HG02973 (cell line): ENCODE measurements at regions not wholly inside any gene's neighbourhood (a gene's known extent, or its start where the extent isn't known, plus 50 kb on each side); places are given as distances from the start of the nearest gene placed in this dataset.

Experiments
- ATAC-seq: cut with Tn5 transposase; IDR thresholded peaks from one replicate; pipeline ENCODE4 v1.9.1; 2021; ENCODE audit warnings: moderate library complexity; ENCODE audit not compliant: unreplicated experiment

DNA sequence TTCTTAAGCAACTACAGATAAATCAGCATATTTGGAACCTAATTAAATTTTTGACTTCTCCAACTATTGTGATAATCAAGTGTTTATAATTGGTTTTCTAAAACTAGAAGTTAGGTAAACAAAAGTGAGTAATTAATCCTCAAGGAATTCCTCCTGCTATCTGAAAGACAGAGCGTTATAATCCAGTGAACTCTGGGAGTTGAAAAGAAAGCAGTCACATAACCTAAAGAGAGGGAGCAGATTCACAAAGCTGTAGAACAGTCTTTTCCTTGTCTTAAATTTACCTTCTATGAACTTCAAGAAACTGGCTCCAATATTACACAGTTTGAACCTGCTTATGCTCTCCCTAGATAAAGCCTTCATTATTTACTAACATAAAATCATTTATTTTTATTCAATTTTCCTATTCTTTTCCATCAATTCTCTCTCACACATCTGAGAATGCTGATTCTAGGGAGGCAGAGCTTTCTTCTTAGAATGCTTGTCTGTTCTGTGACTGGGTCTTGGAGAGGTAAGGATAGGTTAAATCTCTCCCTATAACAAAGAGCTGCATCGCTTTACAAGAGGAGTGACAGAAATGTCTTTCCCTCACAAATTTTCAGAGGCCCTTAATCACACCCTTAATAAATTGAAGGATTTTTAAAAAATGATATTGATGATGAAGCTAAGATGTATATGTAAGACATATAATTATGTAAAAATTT is 132.8 kb downstream of the TUSC7 start:
- no peak for ATAC-seq

DNA sequence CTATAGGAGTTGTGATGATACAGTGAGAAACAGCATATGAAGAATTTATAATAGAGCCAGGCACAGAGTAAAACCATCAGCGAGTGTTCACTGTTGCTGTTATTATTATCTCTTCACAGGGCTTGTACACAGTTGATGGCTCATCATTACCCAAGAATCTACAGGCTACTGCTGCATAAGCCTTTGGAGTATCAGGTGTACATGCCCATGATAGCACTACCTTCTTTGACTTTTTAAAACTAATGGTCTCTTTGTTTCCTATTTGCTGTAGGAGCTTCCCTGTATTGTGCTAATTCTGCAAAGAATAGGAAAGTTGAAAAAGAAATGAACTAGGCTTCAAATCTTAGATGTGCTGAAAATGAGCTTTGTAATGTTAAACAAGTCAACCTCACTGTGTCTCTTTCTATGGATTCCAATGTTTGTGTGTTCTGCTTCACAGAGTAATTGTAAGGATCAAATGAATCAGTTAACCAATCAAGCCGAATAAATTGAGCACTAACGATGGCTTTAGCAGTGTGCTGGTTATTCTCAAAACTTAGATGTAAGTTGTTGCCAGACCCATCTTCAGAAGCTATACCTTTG is 138.8 kb downstream of the TUSC7 start:
- no peak for ATAC-seq

DNA sequence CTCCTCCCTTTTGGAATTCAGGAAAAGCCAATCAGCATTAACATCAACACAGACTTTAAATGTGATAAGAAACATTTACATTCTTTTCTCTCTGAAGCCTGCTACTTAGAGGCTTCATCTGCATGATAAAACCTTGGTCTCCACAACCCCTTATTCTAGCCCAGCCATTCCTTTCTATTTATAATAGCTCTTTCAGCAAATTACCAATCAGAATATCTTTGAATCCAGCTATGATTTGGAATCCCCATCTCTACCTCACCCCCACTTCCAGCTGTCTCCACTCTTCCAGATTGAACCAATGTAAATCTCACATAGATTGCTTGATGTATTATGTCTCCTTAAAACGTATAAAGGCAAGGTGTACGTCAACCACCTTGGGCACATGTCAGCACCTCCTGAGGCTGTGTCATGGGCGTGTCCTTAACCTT is 139.7 kb downstream of the TUSC7 start:
- no peak for ATAC-seq

DNA sequence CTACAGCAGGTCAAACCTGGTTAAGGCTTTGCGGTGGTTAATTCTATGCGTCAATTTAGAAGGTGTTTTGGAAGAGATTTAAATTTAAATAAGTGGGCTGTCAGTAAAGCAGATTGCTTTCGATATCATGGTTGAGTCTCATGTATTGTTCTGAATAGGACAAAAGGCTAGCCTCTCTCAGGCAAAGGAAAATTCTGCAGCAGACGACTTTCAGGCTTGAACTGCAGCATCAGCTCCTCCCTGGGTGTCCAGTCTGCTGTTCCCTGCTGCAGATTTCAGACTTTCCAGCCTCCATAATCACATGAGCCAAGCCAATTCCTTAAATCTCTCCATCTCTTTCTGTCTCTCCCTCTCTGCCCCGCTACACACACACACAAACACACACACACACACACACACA is 143.2 kb downstream of the TUSC7 start:
- ATAC-seq = no peak

DNA sequence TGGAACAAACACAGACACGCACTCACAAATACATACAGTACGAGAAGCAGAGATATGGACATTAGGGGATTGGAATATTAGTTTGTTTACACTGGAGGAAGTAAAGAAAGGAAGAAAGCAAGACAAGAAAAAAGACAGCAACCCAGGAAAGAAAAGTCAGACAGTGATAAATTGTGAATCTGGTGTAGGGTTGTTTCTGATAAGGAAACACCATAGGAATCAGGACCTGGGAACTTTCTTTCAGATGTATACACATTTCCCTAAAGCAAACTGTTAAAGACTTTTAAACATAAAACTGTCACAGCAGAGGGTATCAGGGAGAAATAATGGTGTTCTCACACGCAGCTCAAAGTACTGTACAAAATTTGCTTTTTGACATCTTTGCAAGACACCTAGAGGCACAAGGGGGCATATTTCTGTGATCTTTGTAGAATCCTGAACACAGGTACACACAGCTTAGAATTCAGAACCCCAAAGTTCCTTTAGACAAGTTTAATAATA is 153.7 kb downstream of the TUSC7 start:
- no peak for ATAC-seq

DNA sequence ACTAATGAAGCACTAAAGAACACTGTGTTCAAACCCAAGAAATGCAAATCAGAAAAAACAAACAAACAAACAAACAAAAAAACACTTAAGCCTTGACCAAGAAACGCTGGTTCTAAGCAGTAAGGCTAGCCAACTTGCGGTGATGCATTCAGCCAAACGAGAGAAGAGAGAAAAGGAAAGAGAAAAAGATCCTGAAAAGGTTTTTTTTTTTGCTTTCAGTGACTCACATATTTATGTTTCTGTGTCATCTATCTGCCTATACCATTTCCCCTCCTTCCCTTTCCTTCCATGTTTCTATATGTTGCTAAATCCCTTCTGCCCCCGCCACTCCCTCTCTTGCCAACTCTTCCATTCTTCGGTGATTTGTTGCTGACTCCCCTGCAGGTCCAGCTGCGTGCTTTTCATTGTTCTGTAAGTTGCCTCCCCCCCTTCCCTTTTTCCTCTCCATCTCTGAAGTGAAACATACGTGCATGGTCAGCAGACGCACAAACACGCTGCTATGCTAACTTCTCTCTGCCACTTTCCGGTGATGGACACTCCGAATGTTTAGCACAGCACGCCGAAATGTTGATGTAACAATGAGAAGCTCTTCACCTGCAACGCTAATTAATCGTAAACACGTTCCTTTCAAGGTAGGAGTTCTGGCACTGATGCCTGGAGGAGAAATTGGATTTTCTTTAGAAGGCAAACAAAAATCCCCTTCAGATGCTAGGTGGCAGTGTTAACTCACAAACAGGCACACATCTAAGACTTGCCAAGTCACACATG is 154.4 kb downstream of the TUSC7 start:
- peak; percentile 56 for ATAC-seq

DNA sequence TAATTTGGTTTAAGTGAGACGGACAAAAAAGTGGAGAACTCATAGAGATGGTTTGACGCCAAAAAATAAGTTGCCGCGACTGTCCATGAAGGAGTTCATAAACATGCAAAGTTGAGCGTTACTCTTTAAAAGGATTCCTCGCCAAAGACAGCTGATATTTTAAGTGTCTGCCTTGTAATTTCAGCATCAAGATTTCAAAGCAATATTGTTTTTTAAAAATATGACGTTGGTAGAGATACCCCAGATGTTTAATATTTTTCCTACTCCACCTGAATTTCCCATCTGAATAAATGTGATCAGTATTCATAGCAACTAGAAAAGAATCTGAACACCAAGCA is 155.0 kb downstream of the TUSC7 start:
- no peak for ATAC-seq

DNA sequence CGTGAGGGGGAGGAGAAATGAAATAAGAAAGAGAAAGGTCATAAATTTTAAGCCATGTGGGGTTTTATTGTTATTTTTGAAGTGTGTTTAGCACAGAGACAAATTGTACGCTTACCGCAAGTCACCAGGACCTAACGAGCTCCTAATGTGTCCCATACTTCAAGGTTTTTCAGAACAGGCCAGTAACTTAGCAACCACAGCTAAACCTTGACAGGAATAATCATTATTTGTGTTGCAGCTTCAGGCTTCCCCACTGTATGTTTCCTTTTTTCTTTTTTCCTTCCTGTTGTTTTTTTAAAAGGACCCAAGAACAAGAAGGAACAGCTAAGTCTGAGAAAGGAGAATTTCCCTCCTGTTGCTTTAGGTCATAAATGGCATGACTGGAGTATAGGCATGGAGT is 160.8 kb downstream of the TUSC7 start:
- ATAC-seq = no peak

DNA sequence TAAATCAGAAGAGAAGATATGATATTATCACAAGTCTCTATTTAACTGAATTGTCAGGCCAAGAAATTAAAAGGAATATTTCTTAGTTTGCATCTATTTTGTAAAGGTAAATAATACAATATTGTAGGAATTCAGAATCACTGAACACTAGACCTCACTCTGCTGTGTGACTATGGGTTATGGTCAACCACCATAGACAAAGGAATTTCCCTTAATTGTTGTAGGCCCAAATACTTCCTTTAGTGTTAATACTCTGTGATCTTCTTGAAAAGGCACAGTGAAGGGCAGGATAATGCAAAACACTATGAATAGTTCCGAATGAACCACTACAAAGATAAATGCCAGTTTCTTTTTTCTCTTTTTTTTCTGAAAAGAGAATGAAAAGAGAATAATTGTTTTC is 162.3 kb downstream of the TUSC7 start:
- ATAC-seq = no peak

DNA sequence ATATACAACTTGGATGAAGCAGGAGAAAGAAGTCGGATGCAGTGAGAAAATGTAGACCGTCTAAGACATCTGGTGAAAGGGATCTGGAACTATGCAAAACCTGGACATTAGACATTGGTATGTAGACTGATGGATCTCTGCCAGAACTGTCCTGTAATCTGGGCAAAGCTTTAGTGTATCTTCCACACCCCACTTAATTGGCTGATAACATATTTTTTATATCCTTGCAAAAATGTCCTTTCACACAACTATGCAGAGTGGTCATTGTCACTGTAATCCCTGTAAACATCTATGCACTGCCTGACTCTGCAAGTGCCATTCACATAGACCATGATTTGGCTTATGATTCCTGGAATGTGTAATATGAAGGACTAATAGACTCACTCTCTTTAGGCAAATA is 163.1 kb downstream of the TUSC7 start:
- ATAC-seq = no peak

DNA sequence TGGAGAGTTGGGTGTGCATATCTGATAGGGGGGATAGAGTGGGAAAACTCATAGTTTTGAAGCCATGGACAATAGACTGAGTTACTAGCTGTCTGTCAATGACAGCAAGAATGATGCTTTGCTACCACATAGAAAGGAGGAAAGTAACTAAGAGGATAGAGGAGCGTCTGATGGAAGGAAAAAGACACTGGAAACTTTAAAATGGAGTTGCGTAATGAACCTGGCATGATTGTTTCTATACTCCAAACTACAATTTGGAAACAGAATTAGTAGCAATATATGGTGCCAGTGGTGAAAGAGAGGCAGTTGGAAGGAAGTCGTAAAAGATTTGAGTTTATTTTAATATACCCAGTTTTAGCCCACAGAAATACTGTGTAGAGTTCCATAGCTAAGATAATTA is 163.6 kb downstream of the TUSC7 start:
- no peak for ATAC-seq

DNA sequence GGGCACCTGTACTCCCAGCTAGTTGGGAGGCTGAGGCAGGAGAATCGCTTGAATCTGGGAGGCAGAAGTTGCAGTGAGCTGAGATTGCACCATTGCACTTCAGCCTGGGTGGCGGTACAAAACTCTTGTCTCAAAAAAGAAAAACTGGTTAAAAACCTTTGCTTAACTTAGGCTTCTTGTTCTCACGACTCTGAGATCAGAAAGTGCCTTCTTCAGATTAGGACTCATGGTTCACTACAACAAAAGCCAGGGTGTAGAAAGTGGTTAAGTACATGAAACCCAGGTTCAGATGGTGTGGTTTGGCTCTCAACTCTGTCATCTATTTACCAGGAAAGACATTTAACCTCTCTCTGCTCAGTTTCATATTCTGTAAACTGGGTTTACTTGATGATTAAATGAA is 168.4 kb downstream of the TUSC7 start:
- peak; percentile 46 for ATAC-seq

DNA sequence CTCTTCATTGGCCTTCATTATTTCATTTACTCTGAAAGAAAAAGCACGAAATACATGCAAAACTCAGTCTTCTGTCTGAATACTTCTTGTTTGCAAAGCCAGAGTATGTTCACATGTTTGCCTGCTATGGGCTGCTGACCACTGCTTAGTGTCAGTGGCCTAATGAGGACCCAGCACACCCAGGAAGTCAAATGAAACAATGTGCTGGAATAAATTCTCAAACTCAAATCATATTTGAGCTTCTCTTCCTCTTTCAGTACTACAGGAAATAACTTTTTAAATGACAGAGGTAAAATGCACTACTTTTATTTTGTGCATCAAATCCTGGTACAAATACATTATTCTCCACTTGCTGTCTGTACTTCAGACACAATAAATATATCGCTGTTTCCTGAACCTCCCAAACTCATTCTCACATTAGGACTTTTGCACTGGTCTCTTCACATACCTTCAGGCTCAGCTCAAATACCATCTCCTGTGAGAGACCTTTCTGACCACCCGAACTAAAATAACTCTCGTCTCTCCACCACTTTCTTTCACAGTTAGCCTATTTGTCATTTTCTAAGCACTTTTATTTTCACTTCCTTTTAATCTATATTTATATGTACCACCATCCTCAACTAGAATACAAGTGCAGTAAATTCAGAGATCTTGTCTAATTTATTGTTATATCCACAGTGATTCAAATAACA is 176.8 kb downstream of the TUSC7 start:
- ATAC-seq = peak; percentile 92

DNA sequence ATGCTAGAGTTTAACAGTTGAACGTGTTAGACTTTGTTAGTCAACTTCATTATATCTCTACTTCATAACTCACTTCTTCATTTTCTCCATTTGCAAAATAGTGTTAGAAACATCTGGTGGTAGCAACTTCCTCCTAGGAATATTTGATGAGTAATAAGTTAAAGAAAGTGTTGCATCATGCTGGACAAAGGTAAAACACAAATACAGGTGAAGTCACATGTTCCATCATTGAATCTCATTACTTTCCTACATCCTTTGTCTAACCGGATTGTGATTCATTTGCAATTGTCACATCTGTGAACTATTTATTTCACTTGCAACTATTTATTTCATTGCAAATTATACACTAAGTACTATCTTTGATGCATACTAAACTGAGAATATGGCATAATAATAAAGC is 186.5 kb downstream of the TUSC7 start:
- no peak for ATAC-seq

DNA sequence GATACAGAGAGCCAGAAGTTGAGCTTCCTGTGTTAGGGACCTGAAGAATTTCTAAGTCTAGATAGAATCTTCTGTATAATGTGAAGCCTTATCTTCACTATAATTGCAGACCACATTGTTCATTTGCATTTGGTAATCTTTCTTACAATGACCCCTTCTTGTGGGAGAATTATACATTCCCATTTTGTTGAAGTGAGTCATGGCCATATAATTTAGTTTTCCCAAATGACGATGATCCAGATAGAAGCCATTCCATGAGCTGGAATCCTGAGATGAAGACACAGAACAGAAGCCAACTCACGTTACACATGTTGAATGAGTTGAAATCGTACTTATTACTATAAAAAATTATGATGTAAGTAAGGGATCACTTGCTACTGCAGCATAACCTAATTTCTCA is 187.8 kb downstream of the TUSC7 start:
- no peak for ATAC-seq

DNA sequence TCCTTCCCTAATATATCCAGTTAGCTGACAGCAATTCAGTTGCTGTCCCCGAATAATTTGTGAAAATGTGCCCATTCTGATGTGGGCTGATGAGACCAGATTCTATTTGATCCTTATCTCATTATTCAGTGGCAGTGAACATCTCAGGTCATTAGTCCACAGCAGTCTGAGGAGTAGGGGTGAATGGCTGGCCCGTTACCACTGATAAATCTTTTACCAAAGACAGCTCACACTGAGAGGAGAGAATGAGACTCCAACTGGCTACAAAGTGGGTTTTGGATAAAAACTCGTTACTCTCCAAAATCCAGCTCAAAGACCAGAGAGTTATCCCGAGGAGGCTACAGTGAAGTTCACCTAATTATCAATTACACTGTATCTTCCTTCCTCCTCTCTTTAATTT is 189.7 kb downstream of the TUSC7 start:
- ATAC-seq = no peak

DNA sequence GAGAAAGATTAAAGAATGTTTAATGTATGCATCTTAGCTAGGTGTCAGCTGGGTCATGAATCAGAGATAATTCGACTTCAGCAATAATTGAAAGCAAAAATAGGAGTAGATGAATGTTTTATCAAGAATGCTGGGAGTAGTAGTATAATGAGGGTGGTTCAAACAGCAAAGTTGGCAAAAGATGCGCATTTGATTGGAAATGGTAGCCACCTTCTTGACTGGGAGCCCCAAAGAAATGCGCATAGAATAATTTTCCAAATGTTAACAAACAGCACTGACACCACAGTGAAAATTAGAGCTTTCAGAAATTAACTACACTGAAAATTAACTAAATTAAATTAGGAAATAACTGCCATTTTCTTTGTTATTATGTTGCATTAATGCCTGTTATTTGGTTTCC is 195.8 kb downstream of the TUSC7 start:
- no peak for ATAC-seq

DNA sequence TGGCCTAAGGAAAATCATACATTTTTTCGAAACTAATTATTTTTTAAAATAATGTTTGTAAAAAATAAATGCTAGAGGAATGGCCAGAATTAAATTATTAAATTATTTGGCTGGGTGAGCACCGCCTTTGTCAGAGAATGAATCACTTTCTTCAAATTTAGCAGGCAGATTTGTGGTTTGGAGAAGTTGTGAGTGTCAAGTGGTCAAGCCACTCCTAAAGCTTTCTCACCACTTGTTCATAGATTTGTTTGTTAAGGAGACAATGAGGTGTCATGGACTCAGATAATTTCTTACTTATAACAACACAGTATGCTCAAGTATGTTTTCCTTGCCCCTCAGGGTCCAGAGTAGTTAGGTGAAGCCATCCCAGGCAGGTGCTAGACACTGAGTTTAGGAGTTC is 196.2 kb downstream of the TUSC7 start:
- ATAC-seq = no peak

DNA sequence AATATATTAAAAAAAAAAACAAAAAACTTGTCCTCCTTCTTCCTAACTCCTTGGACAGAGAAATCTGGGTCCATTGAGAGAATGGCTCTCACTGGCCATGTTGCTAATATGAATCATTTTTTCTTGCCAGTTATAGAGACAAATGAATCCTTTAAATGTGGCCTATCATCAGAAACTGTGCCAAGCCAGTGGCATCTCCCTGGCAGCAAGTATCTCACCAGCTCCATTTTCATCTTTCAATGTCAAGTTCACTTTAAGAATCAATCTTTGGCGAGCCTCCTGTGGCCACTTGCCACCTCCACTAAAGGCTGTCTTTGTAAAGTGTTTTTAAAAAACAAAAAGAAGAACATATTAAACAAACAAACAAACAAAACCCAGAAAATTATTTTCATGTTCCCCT is 202.5 kb downstream of the TUSC7 start:
- ATAC-seq = no peak

DNA sequence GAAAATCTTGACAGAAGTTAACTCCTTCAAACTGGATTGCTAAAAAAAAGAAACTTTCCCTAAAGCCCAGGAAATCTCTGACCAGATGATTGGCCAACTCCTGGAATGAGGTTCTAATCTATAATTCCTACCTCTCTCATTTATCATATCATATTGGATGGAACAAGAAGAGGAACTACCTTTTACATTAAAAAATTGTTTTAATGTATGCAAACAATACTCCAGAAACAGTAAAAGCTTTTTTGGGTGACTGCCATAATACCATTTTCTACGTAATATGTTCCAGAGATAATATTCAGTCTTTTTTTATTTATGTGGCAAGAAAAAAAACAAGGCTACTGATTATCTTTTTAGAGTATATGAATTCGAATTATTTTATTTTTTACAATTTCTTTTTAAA is 204.4 kb downstream of the TUSC7 start:
- no peak for ATAC-seq

DNA sequence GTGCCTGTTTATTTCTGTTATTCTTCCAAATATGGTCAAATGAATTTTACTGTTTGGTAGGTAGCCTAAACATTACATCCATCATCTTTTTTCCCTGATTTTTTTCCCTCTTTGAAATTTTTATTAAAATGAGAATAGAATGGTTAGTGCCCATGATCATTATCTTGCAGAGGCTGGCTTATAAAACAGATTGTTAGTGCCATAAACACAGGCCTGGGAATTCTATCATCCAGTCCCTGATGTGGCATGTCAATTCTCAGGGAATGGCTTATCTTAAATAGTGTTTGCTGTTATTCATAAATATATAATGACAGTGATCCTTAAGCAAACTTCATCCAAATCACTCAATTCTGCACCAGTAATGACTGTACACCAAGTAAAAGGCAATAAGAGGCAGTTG is 207.3 kb downstream of the TUSC7 start:
- ATAC-seq = no peak
